ENCODE measurements at regions not wholly inside any gene's neighbourhood (a gene's known extent, or its start where the extent isn't known, plus 50 kb on each side); places are given as distances from the start of the nearest gene placed in this dataset.
"Not testable (repeated sequence)": the region's sequence is repeated elsewhere in the genome, so short reads cannot be mapped to it uniquely, and the experiment has no call there.

GRCh38 chr18:1149709-1150108 is 245.0 kb downstream of the ADCYAP1 start:
- no peak for FAIRE-seq

GRCh38 chr18:1150344-1150743 is 245.7 kb downstream of the ADCYAP1 start:
- no peak for FAIRE-seq

GRCh38 chr18:1152958-1153357 is 248.3 kb downstream of the ADCYAP1 start:
- not testable (repeated sequence) for FAIRE-seq

GRCh38 chr18:1173593-1173992 is 268.9 kb downstream of the ADCYAP1 start:
- FAIRE-seq = no peak

- FAIRE-seq = no peak
Measured at GRCh38 chr18:1177232-1177631, 272.6 kb downstream of the ADCYAP1 start.

- FAIRE-seq = no peak
Measured at GRCh38 chr18:1191341-1191740, 286.7 kb downstream of the ADCYAP1 start.

- FAIRE-seq = no peak
Measured at GRCh38 chr18:1213126-1213525, 308.5 kb downstream of the ADCYAP1 start.

- no peak for FAIRE-seq
Measured at GRCh38 chr18:1222880-1223279, 318.2 kb downstream of the ADCYAP1 start.

- no peak for FAIRE-seq
Measured at GRCh38 chr18:1227025-1227424, 322.4 kb downstream of the ADCYAP1 start.

GRCh38 chr18:1229634-1230033 is 325.0 kb downstream of the ADCYAP1 start:
- no peak for FAIRE-seq

GRCh38 chr18:1232867-1233266 is 328.2 kb downstream of the ADCYAP1 start:
- FAIRE-seq = no peak

GRCh38 chr18:1240701-1241100 is 336.0 kb downstream of the ADCYAP1 start:
- FAIRE-seq = no peak

GRCh38 chr18:1244397-1245122 is 339.9 kb downstream of the ADCYAP1 start:
- no peak for FAIRE-seq

GRCh38 chr18:1246827-1247226 is 342.2 kb downstream of the ADCYAP1 start:
- FAIRE-seq = no peak

GRCh38 chr18:1252534-1252933 is 347.9 kb downstream of the ADCYAP1 start:
- FAIRE-seq = no peak

- no peak for FAIRE-seq
Measured at GRCh38 chr18:1252936-1253335, 348.3 kb downstream of the ADCYAP1 start.

- FAIRE-seq = no peak
Measured at GRCh38 chr18:1253827-1254226, 349.2 kb downstream of the ADCYAP1 start.

- no peak for FAIRE-seq
Measured at GRCh38 chr18:1261054-1261453, 356.4 kb downstream of the ADCYAP1 start.

GRCh38 chr18:1267021-1267420 is 362.4 kb downstream of the ADCYAP1 start:
- no peak for FAIRE-seq

- FAIRE-seq = no peak
Measured at GRCh38 chr18:1270081-1270480, 365.4 kb downstream of the ADCYAP1 start.

GRCh38 chr18:1273469-1273868 is 368.8 kb downstream of the ADCYAP1 start:
- FAIRE-seq = no peak

- FAIRE-seq = no peak
Measured at GRCh38 chr18:1292167-1292566, 387.5 kb downstream of the ADCYAP1 start.

- FAIRE-seq = no peak
Measured at GRCh38 chr18:1294229-1294628, 389.6 kb downstream of the ADCYAP1 start.

GRCh38 chr18:1296237-1296636 is 391.6 kb downstream of the ADCYAP1 start:
- no peak for FAIRE-seq

- FAIRE-seq = no peak
Measured at GRCh38 chr18:1302861-1303260, 398.2 kb downstream of the ADCYAP1 start.

Data from colon (tissue), 2 donors.